B cell (primary cell): ENCODE measurements at regions not wholly inside any gene's neighbourhood (a gene's known extent, or its start where the extent isn't known, plus 50 kb on each side); places are given as distances from the start of the nearest gene placed in this dataset.

Source experiments
- EZH2 ChIP-seq: IDR thresholded peaks from 2 replicates; pipeline ENCODE4 v1.6.1; 2012; ENCODE audit warnings: borderline replicate concordance, low read depth, mild to moderate bottlenecking, moderate library complexity, low read length; ENCODE audit not compliant: insufficient read depth, poor library complexity, severe bottlenecking
- TF ChIP-seq, protein P1 (sequence below): fragments of 200-600 bp; IDR thresholded peaks from one replicate; pipeline ENCODE4 v1.8.0; 2022; ENCODE audit warnings: antibody characterized with exemption, mild to moderate bottlenecking

DNA sequence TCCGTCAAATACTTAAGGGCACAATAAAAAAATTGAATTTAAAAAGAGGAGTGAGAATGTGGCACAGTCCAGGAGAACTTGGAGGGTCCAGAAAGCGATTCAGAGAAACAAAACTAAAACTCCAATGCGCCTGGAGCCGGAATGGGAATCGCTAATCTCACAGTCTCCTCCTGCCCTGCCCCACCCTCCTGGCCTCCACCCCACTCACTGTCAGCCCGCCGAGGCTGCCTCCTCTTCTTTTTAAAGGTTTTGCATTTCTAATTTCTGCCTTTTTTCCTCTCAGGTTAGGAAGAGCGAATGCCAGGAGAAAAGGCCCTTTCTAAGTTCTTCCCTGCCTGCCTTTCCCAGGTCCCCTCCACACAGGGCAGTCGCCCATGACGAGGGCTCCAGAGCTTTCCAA, 135.3 kb downstream of the ZBTB18 start:
- TF ChIP-seq, protein P1, sequence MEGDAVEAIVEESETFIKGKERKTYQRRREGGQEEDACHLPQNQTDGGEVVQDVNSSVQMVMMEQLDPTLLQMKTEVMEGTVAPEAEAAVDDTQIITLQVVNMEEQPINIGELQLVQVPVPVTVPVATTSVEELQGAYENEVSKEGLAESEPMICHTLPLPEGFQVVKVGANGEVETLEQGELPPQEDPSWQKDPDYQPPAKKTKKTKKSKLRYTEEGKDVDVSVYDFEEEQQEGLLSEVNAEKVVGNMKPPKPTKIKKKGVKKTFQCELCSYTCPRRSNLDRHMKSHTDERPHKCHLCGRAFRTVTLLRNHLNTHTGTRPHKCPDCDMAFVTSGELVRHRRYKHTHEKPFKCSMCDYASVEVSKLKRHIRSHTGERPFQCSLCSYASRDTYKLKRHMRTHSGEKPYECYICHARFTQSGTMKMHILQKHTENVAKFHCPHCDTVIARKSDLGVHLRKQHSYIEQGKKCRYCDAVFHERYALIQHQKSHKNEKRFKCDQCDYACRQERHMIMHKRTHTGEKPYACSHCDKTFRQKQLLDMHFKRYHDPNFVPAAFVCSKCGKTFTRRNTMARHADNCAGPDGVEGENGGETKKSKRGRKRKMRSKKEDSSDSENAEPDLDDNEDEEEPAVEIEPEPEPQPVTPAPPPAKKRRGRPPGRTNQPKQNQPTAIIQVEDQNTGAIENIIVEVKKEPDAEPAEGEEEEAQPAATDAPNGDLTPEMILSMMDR, result no peak
- no peak for TF ChIP-seq EZH2
